ENCODE measurements at regions not wholly inside any gene's neighbourhood (a gene's known extent, or its start where the extent isn't known, plus 50 kb on each side); places are given as distances from the start of the nearest gene placed in this dataset.
"Not testable (repeated sequence)": the region's sequence is repeated elsewhere in the genome, so short reads cannot be mapped to it uniquely, and the experiment has no call there.

DNA sequence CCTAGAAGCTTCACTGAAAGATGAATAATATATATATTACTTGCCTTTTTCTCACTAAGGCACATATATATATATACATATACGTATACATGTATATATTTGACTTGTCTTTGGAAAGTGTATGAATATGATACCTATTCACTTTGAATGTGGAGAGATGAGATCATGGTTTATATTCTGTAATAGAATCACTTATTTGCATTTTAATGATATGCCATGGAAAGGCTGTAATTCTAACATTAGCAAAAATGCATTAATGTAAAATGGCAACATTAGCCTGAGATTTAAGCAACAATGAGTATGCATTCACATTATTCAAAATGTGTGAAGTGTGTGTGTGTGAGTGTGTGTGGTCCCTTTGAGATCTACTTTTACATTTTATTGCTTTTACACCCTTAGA is 54.5 kb upstream of the PRKD1 start:
- intact Hi-C loops (cut with micrococcal nuclease; ENCODE audit: unreplicated experiment): no loop called here
- H3K36me3 ChIP-seq (ENCODE audit: insufficient read depth, low read length, poor library complexity, severe bottlenecking): no peaks in the 10 kb centered on the region
- ChIA-PET POLR2A (ENCODE audit: low non-redundant PET) (no interaction called here), CTCF (no interaction called here)
- TF ChIP-seq EZH2 (IDR thresholded peaks at IDR 0.05; ENCODE audit: borderline replicate concordance, low read depth, low read length, poor library complexity, severe bottlenecking): no peak
- TF ChIP-seq, protein P1, sequence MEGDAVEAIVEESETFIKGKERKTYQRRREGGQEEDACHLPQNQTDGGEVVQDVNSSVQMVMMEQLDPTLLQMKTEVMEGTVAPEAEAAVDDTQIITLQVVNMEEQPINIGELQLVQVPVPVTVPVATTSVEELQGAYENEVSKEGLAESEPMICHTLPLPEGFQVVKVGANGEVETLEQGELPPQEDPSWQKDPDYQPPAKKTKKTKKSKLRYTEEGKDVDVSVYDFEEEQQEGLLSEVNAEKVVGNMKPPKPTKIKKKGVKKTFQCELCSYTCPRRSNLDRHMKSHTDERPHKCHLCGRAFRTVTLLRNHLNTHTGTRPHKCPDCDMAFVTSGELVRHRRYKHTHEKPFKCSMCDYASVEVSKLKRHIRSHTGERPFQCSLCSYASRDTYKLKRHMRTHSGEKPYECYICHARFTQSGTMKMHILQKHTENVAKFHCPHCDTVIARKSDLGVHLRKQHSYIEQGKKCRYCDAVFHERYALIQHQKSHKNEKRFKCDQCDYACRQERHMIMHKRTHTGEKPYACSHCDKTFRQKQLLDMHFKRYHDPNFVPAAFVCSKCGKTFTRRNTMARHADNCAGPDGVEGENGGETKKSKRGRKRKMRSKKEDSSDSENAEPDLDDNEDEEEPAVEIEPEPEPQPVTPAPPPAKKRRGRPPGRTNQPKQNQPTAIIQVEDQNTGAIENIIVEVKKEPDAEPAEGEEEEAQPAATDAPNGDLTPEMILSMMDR (conservative IDR thresholded peaks at IDR 0.05; ENCODE audit: low read depth, low read length): no peak
- no peak overlapping the region for H3K27ac ChIP-seq (ENCODE audit: low read depth, low read length, poor library complexity, severe bottlenecking)
- no peaks in the 10 kb centered on the region for H3K27me3 ChIP-seq (replicated peaks; ENCODE audit: insufficient read depth, low read depth, low read length, poor library complexity)
- H3K4me3 ChIP-seq (ENCODE audit: low read depth, low read length, poor library complexity, severe bottlenecking): no peak overlapping the region
- BruUV-seq (replicated peaks): no TSS peak
- DNase-seq (ENCODE audit: low spot score): no peak
- no peaks in the 10 kb centered on the region for H3K4me1 ChIP-seq (ENCODE audit: insufficient read depth, low read length, poor library complexity, severe bottlenecking)
- no peaks in the 10 kb centered on the region for H3K9me3 ChIP-seq (ENCODE audit: low read depth, low read length, poor library complexity, severe bottlenecking)

DNA sequence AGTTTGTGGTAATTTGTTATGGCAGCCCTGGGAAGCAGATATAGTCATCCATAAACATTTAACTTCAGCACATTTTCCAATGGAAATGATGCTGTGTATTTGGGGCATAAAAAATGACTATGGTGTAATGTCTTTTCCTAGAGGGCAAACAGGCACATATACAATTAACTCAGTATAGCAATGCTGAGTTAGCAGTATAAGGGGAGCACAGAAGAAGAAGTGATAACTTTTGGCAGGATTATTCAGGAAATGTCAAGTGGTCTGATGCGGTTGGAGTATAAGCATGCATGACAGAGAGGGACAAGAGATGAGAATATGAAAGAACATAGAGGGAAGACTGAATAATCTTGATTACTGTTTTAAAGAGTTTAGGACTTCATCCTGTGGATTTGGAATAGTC is 55.3 kb upstream of the PRKD1 start:
- POLR2A ChIA-PET (ENCODE audit: low non-redundant PET): no interaction called here
- TF ChIP-seq, protein P1 (conservative IDR thresholded peaks at IDR 0.05; ENCODE audit: low read depth, low read length): no peak
- no peak for TF ChIP-seq EZH2 (IDR thresholded peaks at IDR 0.05; ENCODE audit: borderline replicate concordance, low read depth, low read length, poor library complexity, severe bottlenecking)
- DNase-seq (ENCODE audit: low spot score): no peak
- H3K36me3 ChIP-seq (ENCODE audit: insufficient read depth, low read length, poor library complexity, severe bottlenecking): no peaks in the 10 kb centered on the region
- CTCF ChIA-PET: no interaction called here
- no peak overlapping the region for H3K27ac ChIP-seq (ENCODE audit: low read depth, low read length, poor library complexity, severe bottlenecking)
- intact Hi-C loops (cut with micrococcal nuclease; ENCODE audit: unreplicated experiment): no loop called here
- BruUV-seq (replicated peaks): no TSS peak
- H3K9me3 ChIP-seq (ENCODE audit: low read depth, low read length, poor library complexity, severe bottlenecking): no peaks in the 10 kb centered on the region
- H3K27me3 ChIP-seq (replicated peaks; ENCODE audit: insufficient read depth, low read depth, low read length, poor library complexity): no peaks in the 10 kb centered on the region
- H3K4me3 ChIP-seq (ENCODE audit: low read depth, low read length, poor library complexity, severe bottlenecking): no peak overlapping the region
- H3K4me1 ChIP-seq (ENCODE audit: insufficient read depth, low read length, poor library complexity, severe bottlenecking): no peaks in the 10 kb centered on the region

DNA sequence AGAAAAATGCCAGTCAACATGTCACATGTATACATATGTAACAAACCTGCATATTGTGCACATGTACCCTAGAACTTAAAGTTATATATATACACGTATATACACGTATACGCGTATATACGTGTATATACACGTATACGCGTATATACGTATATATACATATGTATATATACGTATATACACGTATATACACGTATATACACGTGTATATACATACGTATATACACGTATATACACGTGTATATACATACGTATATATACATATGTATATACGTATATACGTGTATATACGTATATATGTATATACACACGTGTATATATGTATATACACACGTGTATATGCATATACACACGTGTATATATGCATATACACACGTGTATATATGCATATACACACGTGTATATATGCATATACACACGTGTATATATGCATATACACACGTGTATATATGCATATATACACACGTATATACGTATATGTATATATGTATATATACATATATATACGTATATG is 62.8 kb upstream of the PRKD1 start:
- H3K4me1 ChIP-seq (ENCODE audit: insufficient read depth, low read length, poor library complexity, severe bottlenecking); H3K4me3 ChIP-seq (ENCODE audit: low read depth, low read length, poor library complexity, severe bottlenecking); H3K9me3 ChIP-seq (ENCODE audit: low read depth, low read length, poor library complexity, severe bottlenecking); intact Hi-C loops (cut with micrococcal nuclease; ENCODE audit: unreplicated experiment); H3K36me3 ChIP-seq (ENCODE audit: insufficient read depth, low read length, poor library complexity, severe bottlenecking); BruUV-seq (replicated peaks); H3K27me3 ChIP-seq (replicated peaks; ENCODE audit: insufficient read depth, low read depth, low read length, poor library complexity); DNase-seq (ENCODE audit: low spot score); H3K27ac ChIP-seq (ENCODE audit: low read depth, low read length, poor library complexity, severe bottlenecking); POLR2A ChIA-PET (ENCODE audit: low non-redundant PET); CTCF ChIA-PET: not testable (repeated sequence)

DNA sequence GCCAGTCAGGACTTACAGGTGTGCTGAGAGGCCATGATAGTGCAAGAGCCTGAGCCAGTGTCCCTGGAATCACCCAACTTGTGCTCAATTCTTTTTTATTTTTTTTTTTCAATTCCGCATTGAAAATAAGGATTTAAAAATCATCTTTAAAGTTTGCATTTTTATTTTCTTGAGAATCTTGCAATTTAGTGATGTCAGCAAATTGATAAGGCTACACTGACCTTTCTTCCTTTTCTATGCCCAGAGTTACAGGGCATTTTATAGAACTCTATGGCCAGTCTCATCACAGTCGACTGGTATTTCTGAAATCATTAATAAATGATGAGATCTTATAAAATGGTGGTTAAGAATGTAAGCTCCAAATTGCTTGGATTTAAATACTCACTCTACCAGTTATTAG is 63.3 kb upstream of the PRKD1 start:
- no peak for DNase-seq (ENCODE audit: low spot score)
- Histone ChIP-seq H3K27me3 (replicated peaks; ENCODE audit: insufficient read depth, low read depth, low read length, poor library complexity) (no peaks in the 10 kb centered on the region), H3K9me3 (ENCODE audit: low read depth, low read length, poor library complexity, severe bottlenecking) (no peaks in the 10 kb centered on the region), H3K4me3 (ENCODE audit: low read depth, low read length, poor library complexity, severe bottlenecking) (no peak overlapping the region), H3K27ac (ENCODE audit: low read depth, low read length, poor library complexity, severe bottlenecking) (no peak overlapping the region), H3K36me3 (ENCODE audit: insufficient read depth, low read length, poor library complexity, severe bottlenecking) (no peaks in the 10 kb centered on the region), H3K4me1 (ENCODE audit: insufficient read depth, low read length, poor library complexity, severe bottlenecking) (no peaks in the 10 kb centered on the region)
- BruUV-seq (replicated peaks): no TSS peak
- ChIA-PET POLR2A (ENCODE audit: low non-redundant PET) (no interaction called here), CTCF (no interaction called here)
- intact Hi-C loops (cut with micrococcal nuclease; ENCODE audit: unreplicated experiment): no loop called here
- no peak for TF ChIP-seq EZH2 (IDR thresholded peaks at IDR 0.05; ENCODE audit: borderline replicate concordance, low read depth, low read length, poor library complexity, severe bottlenecking)
- TF ChIP-seq, protein P1 (conservative IDR thresholded peaks at IDR 0.05; ENCODE audit: low read depth, low read length): no peak
